OCI-LY7 (cell line): ENCODE measurements at regions not wholly inside any gene's neighbourhood (a gene's known extent, or its start where the extent isn't known, plus 50 kb on each side); places are given as distances from the start of the nearest gene placed in this dataset.

ENCODE experiments used
- CTCF ChIP-seq: fragments of 200-600 bp; sonication (generic); conservative IDR thresholded peaks from 2 replicates; pipeline ENCODE4 v1.5.1; 2014; ENCODE audit warnings: mild to moderate bottlenecking, antibody characterized with exemption, low read length, moderate library complexity, mixed read lengths
- EZH2phosphoT487 ChIP-seq: fragments of 200-600 bp; sonication (generic); IDR thresholded peaks from 2 replicates; pipeline ENCODE4 v1.6.1; 2018; ENCODE audit warnings: low read depth, borderline replicate concordance, mild to moderate bottlenecking, mixed run types, antibody characterized with exemption, low read length, moderate library complexity, mixed read lengths

DNA sequence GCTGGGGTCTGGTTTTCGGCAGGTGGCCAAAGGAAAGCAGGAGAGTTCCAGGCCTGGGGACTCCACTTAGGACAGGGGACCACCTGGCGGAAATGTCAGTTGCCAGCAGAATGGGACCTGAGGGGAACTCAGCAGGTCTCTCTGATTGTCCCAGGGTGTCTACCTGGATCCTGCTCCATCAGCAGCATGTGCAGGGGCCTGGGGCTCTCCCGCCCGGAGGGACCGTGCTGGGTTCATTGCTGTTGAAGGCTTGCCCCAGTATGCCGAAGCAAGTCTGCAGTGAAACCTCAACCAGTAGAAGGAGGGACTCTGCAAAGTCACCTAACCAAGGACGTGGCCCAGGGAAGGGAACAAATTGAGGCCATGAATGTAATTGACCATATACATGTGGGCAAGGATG is 506.5 kb upstream of the MKI67 start:
- no peak for TF ChIP-seq CTCF
- no peak for TF ChIP-seq EZH2phosphoT487
